HG03108 (cell line): ENCODE measurements at regions not wholly inside any gene's neighbourhood (a gene's known extent, or its start where the extent isn't known, plus 50 kb on each side); places are given as distances from the start of the nearest gene placed in this dataset.
"Not testable (repeated sequence)": the region's sequence is repeated elsewhere in the genome, so short reads cannot be mapped to it uniquely, and the experiment has no call there.

Experiments
- ATAC-seq: cut with Tn5 transposase; IDR thresholded peaks from one replicate; pipeline ENCODE4 v1.9.1; 2021; ENCODE audit warnings: moderate library complexity; ENCODE audit not compliant: unreplicated experiment

DNA sequence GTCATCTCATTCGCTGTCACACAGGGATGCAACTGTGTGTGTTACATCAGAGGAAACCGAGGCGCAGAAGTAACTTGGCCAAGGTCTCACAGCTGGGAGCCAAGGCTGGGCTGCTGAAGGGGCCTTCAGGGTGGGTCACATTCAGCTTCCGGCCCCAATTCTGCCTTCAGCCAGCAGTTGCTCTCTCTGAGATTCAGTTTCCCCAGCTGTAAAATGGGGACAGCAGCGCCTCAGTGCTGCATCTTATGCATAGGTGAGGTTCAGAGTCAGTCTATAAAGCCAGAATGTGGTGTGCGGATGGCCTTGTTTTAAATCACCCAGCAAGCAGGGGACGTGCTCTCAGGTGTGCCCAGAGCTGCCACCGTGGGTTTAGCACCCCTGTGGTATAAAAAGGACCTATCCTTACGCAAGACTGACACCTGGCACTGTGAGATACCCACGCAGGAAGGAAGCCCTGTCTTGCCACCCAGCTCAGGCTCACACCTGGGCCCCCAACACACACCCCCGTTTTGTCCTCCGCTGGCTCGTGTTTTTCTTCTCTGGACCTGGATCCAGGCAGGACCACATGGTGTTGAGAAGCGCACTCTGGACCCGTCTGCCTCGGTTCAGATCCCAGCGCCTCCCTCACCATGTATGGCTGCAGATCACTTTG is 94.6 kb upstream of the GSE1 start:
- ATAC-seq, result no peak

- ATAC-seq, result not testable (repeated sequence)
Observed at GRCh38 chr16:85519050-85519440, 94.1 kb upstream of the GSE1 start.

DNA sequence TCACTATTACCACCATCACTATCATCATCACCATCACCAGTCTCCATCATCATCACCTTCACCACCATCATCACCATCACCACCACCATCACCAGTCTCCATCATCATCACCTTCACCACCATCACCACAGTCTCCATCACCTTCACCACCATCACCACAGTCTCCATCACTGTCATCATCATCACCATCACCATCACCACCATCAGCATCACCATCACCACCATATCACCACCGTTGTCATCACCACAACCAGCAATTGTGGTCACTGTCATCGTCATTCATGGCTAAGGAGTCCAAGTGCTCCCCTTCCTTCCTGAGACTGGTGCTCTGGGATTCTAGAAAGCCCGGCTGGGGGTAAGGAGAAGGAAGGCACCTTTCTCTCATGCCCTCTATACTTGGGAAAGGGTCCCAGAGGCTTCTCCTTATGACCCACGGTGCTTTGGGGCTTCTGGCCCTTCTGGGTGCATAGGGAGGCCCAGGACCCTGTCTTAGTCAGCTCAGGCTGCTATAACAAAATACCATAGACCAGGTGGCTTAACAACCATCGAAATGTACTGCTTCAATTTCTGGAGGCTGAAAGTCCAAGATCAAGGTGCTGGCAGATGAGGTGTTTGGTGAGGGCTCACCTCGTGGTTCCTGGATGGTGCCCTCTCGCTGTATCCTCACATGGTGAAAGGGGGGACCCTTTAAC is 93.4 kb upstream of the GSE1 start:
- no peak for ATAC-seq

DNA sequence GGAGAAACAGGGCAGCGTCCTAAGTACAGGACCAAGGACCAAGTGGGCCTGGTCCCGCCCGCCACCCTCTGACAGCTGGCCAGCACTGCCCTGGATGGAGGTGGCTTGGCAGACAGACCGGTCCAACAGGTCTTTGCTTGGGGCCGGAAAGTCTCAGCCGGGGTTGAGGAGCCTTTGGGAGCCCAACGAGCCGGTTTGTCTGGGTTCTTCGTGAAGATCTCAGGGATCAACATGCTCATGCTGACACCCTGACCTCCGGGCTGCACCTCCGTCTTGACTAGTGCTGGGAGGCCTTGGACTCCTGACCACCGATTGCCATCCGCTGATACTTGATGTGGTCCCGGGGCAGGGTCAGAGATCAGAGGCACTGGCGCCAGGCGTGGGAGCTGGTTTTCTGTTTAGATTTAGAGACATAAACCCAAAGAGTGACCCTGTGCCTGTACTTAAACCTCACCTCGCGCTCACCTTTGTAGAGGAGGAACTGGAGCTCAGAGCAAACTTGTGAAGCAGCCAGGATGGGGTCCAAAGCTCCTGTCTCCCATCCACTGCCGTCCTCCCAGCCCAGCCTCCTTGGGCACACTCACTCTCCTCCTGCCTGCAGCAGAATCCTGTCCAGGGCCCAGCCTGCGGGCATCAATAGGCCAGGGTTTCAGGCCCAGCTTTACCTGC is 92.1 kb upstream of the GSE1 start:
- ATAC-seq, result no peak

GRCh38 chr16:85521552-85522307 is 91.4 kb upstream of the GSE1 start:
- no peak for ATAC-seq

GRCh38 chr16:85522308-85522841 is 90.7 kb upstream of the GSE1 start:
- ATAC-seq, result no peak

DNA sequence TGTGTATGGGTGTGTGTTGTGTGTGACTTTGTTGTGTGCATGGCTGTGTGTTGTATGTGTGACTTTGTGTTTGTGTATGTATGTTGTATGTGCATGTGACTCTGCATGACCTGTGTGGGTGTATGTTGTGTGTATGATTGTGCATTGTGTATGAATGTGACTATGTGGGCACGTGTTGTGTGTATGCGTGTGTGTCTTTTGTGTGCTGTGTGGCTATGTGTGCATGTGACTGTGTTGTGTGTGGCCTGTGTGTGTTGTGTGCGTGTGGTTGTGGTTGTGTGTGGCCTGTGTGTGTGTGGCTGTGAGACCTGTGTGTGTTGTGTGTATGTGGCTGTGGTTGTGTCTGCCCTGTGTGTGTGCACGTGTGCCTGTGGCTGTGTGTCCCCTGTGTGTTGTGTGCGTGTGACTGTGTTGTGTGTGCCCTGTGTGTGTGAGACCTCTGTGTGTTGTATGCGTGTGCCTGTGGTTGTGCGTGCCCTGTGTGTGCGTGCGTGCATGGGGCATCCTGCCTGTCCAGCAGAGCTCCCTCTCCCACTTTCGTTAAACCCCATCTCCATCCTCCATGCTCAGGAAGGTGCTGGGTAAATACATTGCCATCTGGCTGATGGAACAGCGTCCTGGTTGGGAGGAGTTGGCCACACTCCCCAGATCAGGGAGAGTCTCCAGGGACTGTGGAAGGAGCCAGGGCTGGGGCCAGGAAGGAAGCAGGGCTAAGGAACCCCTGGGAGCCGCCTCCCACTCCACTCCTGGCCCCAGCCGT is 90.1 kb upstream of the GSE1 start:
- no peak for ATAC-seq

GRCh38 chr16:85523602-85524364 is 89.3 kb upstream of the GSE1 start:
- ATAC-seq, result no peak

DNA sequence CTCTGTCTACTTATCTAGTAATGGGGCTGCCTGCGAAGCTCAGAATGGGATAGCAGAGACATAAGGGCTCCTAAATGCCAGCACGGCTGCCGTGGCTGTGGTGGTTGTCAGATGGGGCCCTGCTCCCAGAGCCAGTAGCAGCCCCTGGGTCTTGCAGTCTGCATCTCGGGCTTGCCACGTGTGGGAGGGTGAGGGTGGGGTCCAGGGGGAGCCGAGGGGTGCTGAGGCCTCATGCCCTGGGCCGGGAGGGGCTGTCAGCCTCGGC is 88.8 kb upstream of the GSE1 start:
- ATAC-seq, result no peak

DNA sequence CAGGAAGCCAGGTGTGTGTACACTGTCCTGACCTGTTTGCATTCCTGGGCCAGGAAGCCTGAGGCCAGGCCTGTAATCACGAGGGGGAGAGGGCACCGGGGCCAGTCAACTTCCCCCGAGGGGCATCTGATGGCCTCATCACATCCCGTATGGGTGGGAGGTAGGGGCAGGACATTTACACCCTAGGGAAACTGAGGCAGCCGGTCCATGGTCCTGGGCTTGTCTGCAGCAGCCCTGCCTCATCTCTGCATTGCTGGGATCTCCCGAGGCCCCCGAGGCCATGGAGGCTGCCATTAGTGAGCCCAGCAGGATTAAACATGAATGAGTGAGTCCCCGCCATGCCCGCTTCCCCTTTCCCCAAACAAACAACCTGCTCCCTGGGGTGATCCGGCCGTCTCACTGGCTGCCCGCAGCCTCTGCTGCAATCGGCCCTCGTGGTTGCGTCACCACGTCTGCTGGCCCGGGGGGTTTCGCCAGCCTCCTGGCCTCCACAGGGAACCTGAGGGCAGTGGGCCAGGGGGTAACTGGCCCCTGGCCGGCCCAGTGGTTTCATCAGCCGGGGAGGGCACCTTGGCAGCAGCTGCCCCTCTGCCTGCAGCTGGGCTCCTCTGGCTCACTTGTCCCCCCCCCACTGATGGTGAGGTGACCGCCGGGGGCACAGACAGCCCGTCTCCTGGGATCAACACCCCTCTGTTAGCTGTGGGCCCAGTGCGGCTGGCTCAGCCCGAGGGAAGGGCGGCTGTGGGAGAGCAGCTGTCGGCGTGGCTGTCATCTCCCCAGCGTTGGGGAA is 88.3 kb upstream of the GSE1 start:
- ATAC-seq, result no peak

GRCh38 chr16:85525420-85526184 is 87.5 kb upstream of the GSE1 start:
- no peak for ATAC-seq

DNA sequence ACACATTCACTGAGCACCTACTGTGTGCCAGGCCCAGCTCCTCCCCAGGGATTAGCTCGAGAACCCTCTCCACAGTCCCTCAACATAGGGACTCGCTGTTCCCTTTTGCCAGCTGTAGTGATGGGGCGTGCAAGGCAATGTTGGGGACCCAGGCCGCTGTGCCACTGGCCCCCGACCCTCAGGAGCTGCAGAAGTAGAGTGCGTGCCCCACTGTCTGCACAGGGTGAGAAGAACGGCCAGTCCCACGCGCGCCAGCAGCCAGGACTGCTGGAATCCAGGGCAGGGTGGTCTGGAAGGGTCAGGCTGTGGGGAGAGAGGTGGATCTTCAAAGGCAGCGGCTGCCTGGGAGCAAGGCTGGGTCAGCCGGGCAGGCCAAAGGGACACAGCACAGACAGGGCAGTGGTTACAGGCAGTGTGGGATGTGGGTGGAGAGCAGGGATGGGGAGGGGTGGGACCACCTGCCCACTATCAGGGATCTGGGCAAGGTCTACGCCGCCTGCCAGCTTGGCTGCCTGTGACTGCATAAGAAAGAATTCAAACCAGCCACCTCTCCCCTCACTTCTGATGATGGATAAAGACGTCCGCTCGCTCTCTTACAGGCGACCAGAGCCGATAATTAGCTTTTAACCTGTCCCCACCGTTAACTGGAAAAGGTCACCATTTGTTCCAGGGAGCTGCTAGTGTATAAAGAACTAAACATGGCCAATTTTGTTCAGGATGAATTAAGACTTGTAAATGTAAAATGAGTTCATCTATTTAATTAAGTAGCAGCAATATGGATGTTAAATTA is 86.7 kb upstream of the GSE1 start:
- no peak for ATAC-seq

DNA sequence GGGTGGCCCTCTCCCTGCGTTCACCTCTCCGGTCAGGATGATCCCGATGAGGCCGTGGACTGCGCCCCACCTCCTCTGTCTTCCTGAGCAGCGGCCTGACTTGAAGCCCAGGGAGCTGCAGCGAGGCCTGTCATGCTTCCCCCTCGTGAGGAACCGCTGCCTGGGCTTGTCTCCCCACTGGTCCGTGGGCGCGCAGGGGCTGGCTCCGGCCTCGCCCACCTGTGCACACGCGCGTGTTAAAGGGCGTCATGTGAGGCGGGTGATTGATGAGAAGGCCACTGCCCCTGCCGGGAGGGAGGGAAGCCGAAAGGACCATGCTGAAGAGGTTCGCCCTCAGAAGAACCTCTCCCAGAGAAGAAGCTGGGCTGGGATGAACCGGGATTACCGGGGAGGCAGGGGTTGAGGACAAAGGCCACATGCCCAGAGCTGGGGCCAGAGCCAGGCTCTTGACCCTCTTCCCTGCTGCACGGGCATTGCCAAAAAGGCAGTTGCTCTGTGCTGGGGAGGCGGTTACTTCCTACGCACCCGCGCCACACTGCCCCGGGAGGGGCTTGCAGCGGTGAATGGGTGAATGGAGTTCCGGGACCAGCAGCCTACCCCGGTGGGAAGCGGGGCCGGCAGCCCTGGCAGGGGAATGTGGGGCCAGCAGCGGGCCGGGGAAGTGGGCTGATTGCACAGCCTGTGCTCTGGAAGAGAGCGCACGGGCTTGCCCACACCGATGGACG is 85.9 kb upstream of the GSE1 start:
- no peak for ATAC-seq

GRCh38 chr16:85527767-85528297 is 85.3 kb upstream of the GSE1 start:
- no peak for ATAC-seq

DNA sequence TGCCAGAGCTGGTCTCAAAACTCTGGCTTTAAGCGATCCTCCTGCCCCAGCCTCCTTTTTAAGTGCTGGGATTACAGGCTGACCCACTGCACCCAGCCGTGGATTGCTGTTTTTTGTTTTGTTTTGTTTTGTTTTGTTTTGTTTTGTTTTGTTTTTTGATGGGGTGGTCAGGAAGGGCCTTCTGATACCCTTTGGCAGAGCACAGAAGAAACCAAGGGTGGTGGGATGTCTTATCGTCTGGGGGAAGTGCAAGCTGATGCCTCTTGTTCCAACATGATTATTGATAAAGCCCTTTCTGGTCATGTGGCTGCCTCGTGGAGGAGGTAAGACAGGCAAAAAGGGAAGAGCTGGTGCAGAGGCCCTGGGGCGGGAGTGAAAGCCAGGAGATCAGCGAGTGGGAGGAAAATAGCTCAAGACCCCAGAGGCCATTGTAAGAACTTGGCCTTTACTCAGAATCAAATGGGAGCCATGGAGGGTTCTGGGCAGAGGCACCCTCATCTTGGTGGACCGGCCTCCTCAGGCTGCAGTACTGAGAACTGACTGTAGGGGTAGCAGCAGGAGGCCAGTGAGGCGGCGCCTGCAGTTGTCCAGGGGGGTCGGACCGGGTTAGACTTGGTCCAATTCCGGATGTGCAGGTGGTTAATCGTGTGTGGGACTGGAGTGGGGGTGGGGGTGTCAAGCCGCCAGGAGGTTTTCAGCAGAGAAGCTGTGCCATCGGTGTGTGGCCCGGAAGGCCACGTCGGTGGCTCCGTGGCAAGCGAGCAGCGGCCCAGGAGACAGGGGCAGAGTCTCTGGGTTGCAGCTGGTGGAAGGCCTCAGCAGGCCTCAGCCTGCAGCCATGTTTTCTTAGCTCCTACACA is 84.4 kb upstream of the GSE1 start:
- no peak for ATAC-seq
